ENCODE measurements at regions not wholly inside any gene's neighbourhood (a gene's known extent, or its start where the extent isn't known, plus 50 kb on each side); places are given as distances from the start of the nearest gene placed in this dataset.
"Not testable (repeated sequence)": the region's sequence is repeated elsewhere in the genome, so short reads cannot be mapped to it uniquely, and the experiment has no call there.

DNA sequence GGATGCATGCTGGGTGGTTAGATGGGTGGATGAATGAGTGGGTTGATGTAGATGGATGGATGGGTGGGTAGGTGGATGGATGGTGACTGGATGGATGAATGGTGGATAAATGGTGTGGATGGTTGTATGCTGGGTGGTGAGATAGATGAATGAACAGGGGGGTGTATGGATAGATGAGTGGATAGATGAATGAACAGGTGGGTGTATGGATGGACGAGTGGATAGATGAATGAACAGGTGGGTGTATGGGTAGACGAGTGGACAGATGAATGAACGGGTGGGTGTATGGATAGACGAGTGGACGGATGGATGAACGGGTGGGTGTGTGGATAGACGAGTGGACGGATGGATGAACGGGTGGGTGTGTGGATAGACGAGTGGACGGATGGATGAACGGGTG lies 108.2 kb downstream of the NPIPB11 start:
- TF ChIP-seq CTCF (IDR thresholded peaks at IDR 0.05; ENCODE audit: low read depth, low read length); POLR2A (IDR thresholded peaks at IDR 0.05; ENCODE audit: extremely low read depth, insufficient read length); MAX (IDR thresholded peaks at IDR 0.05; ENCODE audit: low read depth, low read length); MYC (IDR thresholded peaks at IDR 0.05; ENCODE audit: low read depth, low read length): not testable (repeated sequence)
